H1 (cell line): ENCODE measurements at regions not wholly inside any gene's neighbourhood (a gene's known extent, or its start where the extent isn't known, plus 50 kb on each side); places are given as distances from the start of the nearest gene placed in this dataset.

Experiments
- CTCF ChIA-PET: fragments of 300-600 bp; sonication (Branson Sonifier 250); formaldehyde crosslinking; loops from one replicate; lab custom pipeline; 2021; ENCODE audit not compliant: partially characterized antibody; lab: Charles Lee
- POLR2A ChIA-PET: fragments of 300-600 bp; sonication (Branson Sonifier 250); formaldehyde crosslinking; loops from one replicate; lab custom pipeline; 2021; ENCODE audit warnings: inconsistent platforms; ENCODE audit not compliant: partially characterized antibody; lab: Charles Lee
- DNase-seq, 2 experiments: peaks; one replicate each; pipeline versions ENCODE4 v3.0.0 to v3.0.0-alpha.2; 2010 to 2022; ENCODE audit warnings: low spot score in 2 of 2, low read depth in 1 of 2, mixed read lengths in 1 of 2
- FAIRE-seq: peaks from 2 replicates; lab custom pipeline; 2011; peaks lifted over from hg19 to GRCh38; lab: Jason Lieb, UNC
- H2AFZ ChIP-seq: 2 replicates; pipeline ENCODE4 v1.8.1; 2012; ENCODE audit warnings: low read length, inconsistent platforms
- H2AK5ac ChIP-seq: 2 replicates; pipeline ENCODE4 v1.6.1; 2013; ENCODE audit warnings: low read depth, low read length
- H2BK120ac ChIP-seq: replicated peaks from 2 replicates; pipeline ENCODE3; 2013; ENCODE audit warnings: low read depth, low read length, inconsistent platforms
- H2BK12ac ChIP-seq: 2 replicates; pipeline ENCODE4 v1.6.1; 2013; ENCODE audit warnings: low read depth, low read length
- H2BK15ac ChIP-seq: 2 replicates; pipeline ENCODE4 v1.6.1; 2013; ENCODE audit warnings: low read length
- H2BK20ac ChIP-seq: 2 replicates; pipeline ENCODE4 v1.6.1; 2013; ENCODE audit warnings: low read length
- H2BK5ac ChIP-seq: 2 replicates; pipeline ENCODE4 v1.6.1; 2013; ENCODE audit warnings: low read depth, low read length
- H3K14ac ChIP-seq: 2 replicates; pipeline ENCODE4 v1.6.1; 2013; ENCODE audit warnings: inconsistent platforms; ENCODE audit not compliant: insufficient read length
- H3K18ac ChIP-seq: 2 replicates; pipeline ENCODE4 v1.6.1; 2013; ENCODE audit warnings: low read length; ENCODE audit errors: extremely low read depth
- H3K23ac ChIP-seq: 2 replicates; pipeline ENCODE4 v1.6.1; 2013; ENCODE audit warnings: inconsistent platforms; ENCODE audit not compliant: insufficient read length
- H3K23me2 ChIP-seq: 2 replicates; pipeline ENCODE4 v1.6.1; 2013; ENCODE audit warnings: low read depth, low read length
- H3K27ac ChIP-seq: 2 replicates; pipeline ENCODE4 v1.6.1; 2011; ENCODE audit warnings: low read depth, low read length, inconsistent platforms
- H3K27me3 ChIP-seq, 4 experiments: replicated peaks in 1 of 4; 1 replicate in 1 of 4; 2 replicates in 3 of 4; pipeline versions ENCODE4 v1.6.1 to v1.8.1; 2011 to 2013; ENCODE audit warnings: low read length in 3 of 4, mild to moderate bottlenecking in 3 of 4, inconsistent platforms in 2 of 4, mixed read lengths in 2 of 4, moderate library complexity in 1 of 4; ENCODE audit not compliant: control insufficient read depth in 3 of 4, insufficient read depth in 3 of 4; ENCODE audit errors: extremely low read depth in 1 of 4
- H3K36me3 ChIP-seq, 4 experiments: 2 replicates each; pipeline versions ENCODE4 v1.6.1 to v1.8.1; 2011 to 2013; ENCODE audit warnings: mild to moderate bottlenecking in 4 of 4, low read length in 3 of 4, moderate library complexity in 2 of 4, control low read depth in 1 of 4, inconsistent platforms in 1 of 4; ENCODE audit not compliant: insufficient read depth in 4 of 4, control insufficient read depth in 2 of 4
- H3K4ac ChIP-seq: replicated peaks from 2 replicates; pipeline ENCODE3; 2013; ENCODE audit warnings: low read length, low read depth, mixed read lengths, inconsistent platforms; ENCODE audit not compliant: insufficient read length
- H3K4me1 ChIP-seq, 4 experiments: replicated peaks in 1 of 4; 1 replicate in 1 of 4; 2 replicates in 3 of 4; pipeline versions ENCODE4 v1.6.1 to v1.8.1; 2011 to 2013; ENCODE audit warnings: low read length in 3 of 4, inconsistent platforms in 2 of 4, mixed read lengths in 1 of 4; ENCODE audit not compliant: insufficient read depth in 4 of 4, control insufficient read depth in 3 of 4
- H3K4me2 ChIP-seq, 2 experiments: 2 replicates each; pipeline versions ENCODE4 v1.6.1 to v1.8.1; 2011 to 2013; ENCODE audit warnings: low read depth in 2 of 2, low read length in 2 of 2, control low read depth in 1 of 2, inconsistent platforms in 1 of 2, mild to moderate bottlenecking in 1 of 2; ENCODE audit not compliant: insufficient read depth in 1 of 2
- H3K4me3 ChIP-seq, 4 experiments: fragments of 200-600, 300-600 bp in 1 of 4; sonication (generic), shearing (Covaris generic), sonication (Bioruptor Twin) in 1 of 4; 2 replicates each; pipeline versions ENCODE4 v1.5.1 to v1.8.1; 2011 to 2016; ENCODE audit warnings: low read length in 4 of 4, low read depth in 3 of 4, control low read depth in 2 of 4, inconsistent platforms in 2 of 4, mild to moderate bottlenecking in 2 of 4, mixed read lengths in 1 of 4, moderate library complexity in 1 of 4; ENCODE audit not compliant: insufficient read depth in 2 of 4; ENCODE audit errors: extremely low read depth in 1 of 4
- H3K56ac ChIP-seq: replicated peaks from 2 replicates; pipeline ENCODE3; 2013; ENCODE audit warnings: low read depth, mild to moderate bottlenecking, mixed read lengths, low read length, inconsistent platforms; ENCODE audit not compliant: insufficient read length
- H3K79me1 ChIP-seq: 2 replicates; pipeline ENCODE4 v1.6.1; 2013; ENCODE audit warnings: low read depth, low read length, control low read depth
- H3K79me2 ChIP-seq, 2 experiments: 2 replicates each; pipeline versions ENCODE4 v1.6.1 to v1.8.1; 2012 to 2013; ENCODE audit warnings: low read length in 2 of 2, mild to moderate bottlenecking in 2 of 2, inconsistent platforms in 1 of 2; ENCODE audit not compliant: insufficient read depth in 2 of 2, control insufficient read depth in 1 of 2
- H3K9ac ChIP-seq, 4 experiments: replicated peaks in 1 of 4; 1 replicate in 1 of 4; 2 replicates in 3 of 4; pipeline versions ENCODE4 v1.6.1 to v1.8.1; 2011 to 2013; ENCODE audit warnings: low read depth in 3 of 4, low read length in 3 of 4, control low read depth in 2 of 4, mild to moderate bottlenecking in 2 of 4, moderate library complexity in 2 of 4, inconsistent platforms in 1 of 4; ENCODE audit errors: extremely low read depth in 1 of 4
- H3K9me3 ChIP-seq, 2 experiments: 2 replicates each; pipeline versions ENCODE4 v1.6.1 to v1.8.1; 2012 to 2013; ENCODE audit warnings: mild to moderate bottlenecking in 2 of 2, moderate library complexity in 2 of 2, control low read depth in 1 of 2, inconsistent platforms in 1 of 2, low read depth in 1 of 2, low read length in 1 of 2, mixed read lengths in 1 of 2; ENCODE audit not compliant: insufficient read depth in 2 of 2
- H4K20me1 ChIP-seq, 2 experiments: replicated peaks in 1 of 2; 2 replicates each; pipeline versions ENCODE3 to v1.8.1; 2011 to 2013; ENCODE audit warnings: inconsistent platforms in 2 of 2, low read length in 2 of 2, mild to moderate bottlenecking in 1 of 2; ENCODE audit not compliant: insufficient read depth in 2 of 2, control insufficient read depth in 1 of 2
- H4K5ac ChIP-seq: 2 replicates; pipeline ENCODE4 v1.6.1; 2013; ENCODE audit warnings: low read length, low read depth, mixed read lengths, inconsistent platforms; ENCODE audit not compliant: insufficient read length
- H4K8ac ChIP-seq: 2 replicates; pipeline ENCODE4 v1.8.0; 2013; ENCODE audit warnings: mild to moderate bottlenecking, moderate library complexity, low read length, inconsistent platforms; ENCODE audit not compliant: insufficient read depth; ENCODE audit errors: extremely low read depth
- H4K91ac ChIP-seq: replicated peaks from 2 replicates; pipeline ENCODE3; 2013; ENCODE audit warnings: low read length, mixed read lengths, inconsistent platforms; ENCODE audit not compliant: insufficient read length
- ASH2L ChIP-seq: fragments of 200-600, 300-600 bp; sonication (generic); IDR thresholded peaks from one replicate; pipeline ENCODE4 v1.7.1; 2017; ENCODE audit warnings: low read length
- EP300 ChIP-seq, 2 experiments: IDR thresholded peaks; 1 replicate in 1 of 2; 2 replicates in 1 of 2; pipeline ENCODE4 v1.6.1; 2011 to 2012; ENCODE audit warnings: low read depth in 2 of 2, low read length in 2 of 2, mild to moderate bottlenecking in 2 of 2, borderline replicate concordance in 1 of 2, inconsistent platforms in 1 of 2, moderate library complexity in 1 of 2
- MAX ChIP-seq: IDR thresholded peaks from 2 replicates; pipeline ENCODE4 v1.6.1; 2012; ENCODE audit warnings: inconsistent platforms
- RFX5 ChIP-seq: IDR thresholded peaks from 2 replicates; pipeline ENCODE4 v1.6.1; 2011; ENCODE audit warnings: low read depth, low read length, improper control_type of control experiment, borderline replicate concordance
- WGBS, 2 experiments: shearing (Covaris generic) in 1 of 2; methylation state at CpG; one replicate each; pipeline versions ENCODE4 v1.1.6 to v1.1.7; 2013 to 2015; ENCODE audit warnings: low lambda C conversion rate in 2 of 2, mixed read lengths in 2 of 2, inconsistent platforms in 1 of 2, low coverage in 1 of 2, missing lambda C conversion rate in 1 of 2; ENCODE audit not compliant: insufficient replicate concordance in 2 of 2, insufficient coverage in 1 of 2, insufficient read length in 1 of 2; ENCODE audit errors: extremely low coverage in 1 of 2, missing lambda C conversion rate in 1 of 2; 5-methylcytosine and 5-hydroxymethylcytosine counted together

- Histone ChIP-seq H3K4ac (no peak overlapping the region), H3K23me2 (no peaks in the 10 kb centered on the region), H3K4me1 (peaks cover 4 to 26% (median 18%) of the 10 kb centered on the region in 4 experiments), H3K9ac (no peak overlapping the region), H4K5ac (no peak overlapping the region), H3K56ac (no peak overlapping the region), H2BK15ac (peak overlapping the region; percentile 18; the same call in 1 of the 2 replicates), H3K36me3 (no peaks in the 10 kb centered on the region), H2BK5ac (peak overlapping the region; percentile 76), H3K27me3 (no peaks in the 10 kb centered on the region), H3K23ac (no peak overlapping the region), H3K79me1 (no peaks in the 10 kb centered on the region), H2BK20ac (peak overlapping the region; percentile 55; the same call in 1 of the 2 replicates), H3K18ac (no peak overlapping the region), H2BK120ac (no peak overlapping the region), H4K91ac (peak overlapping the region; percentile 86), H3K4me2 (0 out of 4 replicates have a peak overlapping the region, but pooled peaks of 1 of the 2 experiments have one; percentile 1), H3K9me3 (no peaks in the 10 kb centered on the region), H4K8ac (no peak overlapping the region), H3K14ac (no peak overlapping the region), H3K27ac (no peak overlapping the region), H4K20me1 (no peaks in the 10 kb centered on the region), H2AFZ (no peak overlapping the region), H3K79me2 (no peaks in the 10 kb centered on the region), H2BK12ac (peak overlapping the region; percentile 99; the same call in 1 of the 2 replicates), H3K4me3 (no peak overlapping the region), H2AK5ac (peak overlapping the region; percentile 44; the same call in 1 of the 2 replicates)
- CTCF ChIA-PET = interaction anchor here (1.0 to 5.8 kb wide), 7 partner anchors 12 to 67 kb away, joined by 3 to 24 read pairs (median 3); no protein-coding TSS in a partner anchor
- POLR2A ChIA-PET = interaction anchor here (0.6 to 1.2 kb wide), 3 partner anchors 12 to 113 kb away, joined by 3 to 4 read pairs (median 3); no protein-coding TSS in a partner anchor
- FAIRE-seq (no peak), DNase-seq (no peak)
- peak; percentile 12; the same call in 1 of the 2 replicates for TF ChIP-seq MAX
- TF ChIP-seq RFX5 = no peak
- peak in 1 of 2 experiments; percentile 10; a peak in 1 of 3 replicates for TF ChIP-seq EP300 (IDR thresholded peaks at IDR 0.05; ENCODE audit: borderline replicate concordance in 1 of 2, low read depth in 2 of 2, low read length in 2 of 2)
- TF ChIP-seq ASH2L = no peak
- WGBS, 2 experiments = 75% methylated on average over 6 of the region's 9 CpGs; no CpG with 5 or more reads in 1 of the 2 experiments
These were observed 89.5 kb upstream of the IQSEC1 start for GRCh38 chr3:13162549-13163320.
